ENCODE measurements at regions not wholly inside any gene's neighbourhood (a gene's known extent, or its start where the extent isn't known, plus 50 kb on each side); places are given as distances from the start of the nearest gene placed in this dataset.
A peak's percentile ranks its signal among the peaks of the same experiment; 100 is the strongest.

- H3K9me3 ChIP-seq (ENCODE audit: low read length), result no peaks in the 10 kb centered on the region
- no peak overlapping the region for H2AFZ ChIP-seq (ENCODE audit: low read length)
- DNase-seq (ENCODE audit: low spot score), result no peak
- H3K4me2 ChIP-seq (ENCODE audit: low read depth, low read length), result no peak overlapping the region
- no peak for TF ChIP-seq ZXDC (CRISPR knock-in tag; IDR thresholded peaks at IDR 0.05)
- peak in 1 of 2 experiments; percentile 65; a peak in 2 of 4 replicates for TF ChIP-seq MAFK (conservative IDR thresholded peaks at IDR 0.05 in 1 of 2, IDR thresholded peaks at IDR 0.05 in 1 of 2; ENCODE audit: low read length in 2 of 2)
- TF ChIP-seq ZBTB33 (CRISPR knock-in tag; IDR thresholded peaks at IDR 0.05), result no peak
- no peak for TF ChIP-seq RFXAP (CRISPR knock-in tag; IDR thresholded peaks at IDR 0.05; ENCODE audit: borderline replicate concordance)
- TF ChIP-seq RARA (CRISPR knock-in tag; IDR thresholded peaks at IDR 0.05), result 0 out of 2 replicates have a peak, but pooled peaks have one; percentile 31
- no peak for TF ChIP-seq KMT2B (CRISPR knock-in tag; IDR thresholded peaks at IDR 0.05)
- TF ChIP-seq MAFF (IDR thresholded peaks at IDR 0.05; ENCODE audit: low read depth, low read length), result peak; percentile 13; the same call in 1 of the 2 replicates
- no peak for TF ChIP-seq HIC2 (CRISPR knock-in tag; IDR thresholded peaks at IDR 0.05; ENCODE audit: low read depth)
- peak; percentile 74 for ATAC-seq
- in situ Hi-C loops (cut with HindIII; ENCODE audit: extremely low pct_ligation_motif_present, low pct_unique_long_range_greater_than_20kb), result no loop called here
- H3K27ac ChIP-seq (ENCODE audit: extremely low read length, insufficient read depth, low read length), result no peak overlapping the region
- intact Hi-C loops (cut with micrococcal nuclease; ENCODE audit: unreplicated experiment), result no loop called here
- H3K4me1 ChIP-seq (ENCODE audit: insufficient read depth, low read length), result no peaks in the 10 kb centered on the region
- BruUV-seq (replicated peaks), result no TSS peak
- WGBS (ENCODE audit: low lambda C conversion rate), result 2% methylated on average over 3 of the region's 3 CpGs
- H3K4me3 ChIP-seq (replicated peaks in 1 of 3; ENCODE audit: insufficient read depth in 1 of 3, low read depth in 2 of 3, low read length in 3 of 3), result no peak overlapping the region
- FAIRE-seq, result no peak
- ChIA-PET POLR2A (no interaction called here), CTCF (ENCODE audit: low intra/inter-chr PET ratio, low total read pairs) (no interaction called here)
- H3K27me3 ChIP-seq (ENCODE audit: control insufficient read depth in 1 of 2, insufficient read depth in 2 of 2, low read length in 2 of 2), result no peaks in the 10 kb centered on the region
- H3K9ac ChIP-seq (ENCODE audit: insufficient read depth, low read depth, low read length), result no peak overlapping the region
- H3K36me3 ChIP-seq (replicated peaks in 1 of 2; ENCODE audit: control insufficient read depth in 1 of 2, insufficient read depth in 2 of 2, low read length in 2 of 2), result no peaks in the 10 kb centered on the region
- no peaks in the 10 kb centered on the region for H4K20me1 ChIP-seq (ENCODE audit: insufficient read depth, low read length)
- H3K79me2 ChIP-seq (ENCODE audit: insufficient read depth, low read length), result no peaks in the 10 kb centered on the region
Observed at GRCh38 chr20:11717562-11717961, 200.1 kb upstream of the BTBD3 start.
